OCI-LY3 (cell line): ENCODE measurements at regions not wholly inside any gene's neighbourhood (a gene's known extent, or its start where the extent isn't known, plus 50 kb on each side); places are given as distances from the start of the nearest gene placed in this dataset.

ENCODE experiments used
- H2AFZ ChIP-seq: fragments of 200-600, 300-600 bp; shearing (Covaris generic); 2 replicates; pipeline ENCODE4 v1.6.0; 2014; ENCODE audit warnings: antibody characterized with exemption, low read depth, low read length
- H3K27ac ChIP-seq: fragments of 200-600, 300-600 bp; sonication (generic); 2 replicates; pipeline ENCODE4 v1.5.1; 2014; ENCODE audit warnings: mild to moderate bottlenecking, low read length, moderate library complexity, mixed read lengths
- H3K27me3 ChIP-seq: fragments of 200-600, 300-600 bp; sonication (generic); 2 replicates; pipeline ENCODE4 v1.6.1; 2014; ENCODE audit warnings: low read depth, low read length, mixed read lengths
- H3K36me3 ChIP-seq: fragments of 200-600, 300-600 bp; sonication (generic); replicated peaks from 2 replicates; pipeline ENCODE3; 2014; ENCODE audit warnings: low read depth, low read length, mixed read lengths
- H3K4me1 ChIP-seq: fragments of 300-600, 200-600 bp; sonication (generic); 2 replicates; pipeline ENCODE4 v1.6.1; 2014; ENCODE audit warnings: low read length, mixed read lengths
- H3K4me2 ChIP-seq: fragments of 200-600, 300-600 bp; sonication (generic); 2 replicates; pipeline ENCODE4 v1.6.1; 2014; ENCODE audit warnings: low read length, mixed read lengths
- H3K4me3 ChIP-seq: fragments of 300-600, 200-600 bp; sonication (generic); 2 replicates; pipeline ENCODE4 v1.5.1; 2014; ENCODE audit warnings: antibody characterized with exemption, mild to moderate bottlenecking, low read length, moderate library complexity
- H3K79me2 ChIP-seq: fragments of 300-600, 200-600 bp; shearing (Covaris generic); 2 replicates; pipeline ENCODE4 v1.6.1; 2014; ENCODE audit warnings: mild to moderate bottlenecking, low read length, mixed read lengths
- H3K9ac ChIP-seq: fragments of 300-600, 200-600 bp; shearing (Covaris generic); 2 replicates; pipeline ENCODE4 v1.6.0; 2014; ENCODE audit warnings: mild to moderate bottlenecking, low read length, moderate library complexity
- H3K9me3 ChIP-seq: fragments of 200-600, 300-600 bp; shearing (Covaris generic); 2 replicates; pipeline ENCODE4 v1.6.1; 2014; ENCODE audit warnings: low read length, mixed read lengths; ENCODE audit not compliant: insufficient read depth
- H4K20me1 ChIP-seq: fragments of 200-600, 300-600 bp; sonication (generic); 2 replicates; pipeline ENCODE4 v1.6.1; 2016; ENCODE audit warnings: low read length, mixed read lengths; ENCODE audit not compliant: insufficient read depth
- EZH2phosphoT487 ChIP-seq: fragments of 200-600 bp; shearing (Covaris generic); IDR thresholded peaks from 2 replicates; pipeline ENCODE4 v1.6.1; 2018; ENCODE audit warnings: antibody characterized with exemption, mixed run types, low read depth
- TF ChIP-seq, protein P1 (sequence below): fragments of 200-600, 300-600 bp; sonication (generic); IDR thresholded peaks from 2 replicates; pipeline ENCODE4 v1.5.1; 2014; ENCODE audit warnings: antibody characterized with exemption, low read length, low read depth

DNA sequence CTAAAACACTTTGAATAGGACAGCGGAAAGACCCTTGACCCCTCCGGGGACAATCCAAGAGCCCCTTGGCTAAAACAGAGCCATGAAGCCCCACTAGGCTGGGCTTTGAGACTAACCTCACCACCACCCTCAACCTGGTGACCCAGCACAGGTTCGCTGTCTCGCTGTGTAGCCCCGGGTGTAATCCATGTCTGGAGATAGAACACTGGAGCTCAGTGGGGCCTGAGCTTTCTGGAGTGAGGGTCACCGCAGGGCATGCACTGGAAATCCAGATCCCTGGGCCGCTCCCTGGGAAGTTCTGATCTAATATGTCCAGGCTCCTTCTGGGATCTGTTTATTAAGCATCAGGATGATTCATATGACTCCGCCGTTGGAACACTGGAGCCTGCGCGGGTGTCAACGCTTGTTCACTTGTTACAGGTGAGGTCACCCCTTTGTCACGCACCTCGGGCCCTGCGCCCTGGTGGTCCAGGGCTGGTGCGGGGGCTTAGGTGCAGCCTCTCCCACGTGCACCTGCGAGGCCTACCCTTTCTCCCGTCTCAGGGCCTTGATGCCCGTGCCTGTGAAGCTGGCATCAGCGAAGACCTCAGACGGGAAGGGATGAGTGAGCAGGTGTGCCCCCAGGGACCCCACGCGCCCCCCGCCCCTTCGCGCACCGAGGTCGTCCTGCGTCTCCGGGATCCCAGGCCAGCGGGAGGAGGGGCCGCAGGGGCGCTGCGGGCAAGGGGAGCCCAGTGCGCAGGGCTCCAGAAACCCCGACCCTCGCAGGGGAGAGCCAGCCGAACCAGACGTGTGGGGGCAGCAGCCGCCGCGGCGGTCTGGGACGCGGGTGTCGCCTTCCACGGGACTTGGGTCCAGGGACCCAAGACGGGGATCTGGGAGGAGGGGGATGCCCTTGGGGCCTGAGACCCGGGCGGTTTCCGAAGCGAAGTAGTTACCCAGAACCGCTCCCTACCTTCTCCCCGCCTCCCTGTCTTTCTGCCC lies 224.1 kb upstream of the FOXF1 start:
- Histone ChIP-seq H3K27ac (no peak overlapping the region), H3K4me1 (no peaks in the 10 kb centered on the region), H3K79me2 (no peaks in the 10 kb centered on the region), H3K27me3 (peaks cover 34% of the 10 kb centered on the region), H3K4me3 (no peak overlapping the region), H3K36me3 (no peaks in the 10 kb centered on the region), H2AFZ (no peak overlapping the region), H4K20me1 (no peaks in the 10 kb centered on the region), H3K9ac (no peak overlapping the region), H3K9me3 (no peaks in the 10 kb centered on the region), H3K4me2 (no peak overlapping the region)
- TF ChIP-seq, protein P1, sequence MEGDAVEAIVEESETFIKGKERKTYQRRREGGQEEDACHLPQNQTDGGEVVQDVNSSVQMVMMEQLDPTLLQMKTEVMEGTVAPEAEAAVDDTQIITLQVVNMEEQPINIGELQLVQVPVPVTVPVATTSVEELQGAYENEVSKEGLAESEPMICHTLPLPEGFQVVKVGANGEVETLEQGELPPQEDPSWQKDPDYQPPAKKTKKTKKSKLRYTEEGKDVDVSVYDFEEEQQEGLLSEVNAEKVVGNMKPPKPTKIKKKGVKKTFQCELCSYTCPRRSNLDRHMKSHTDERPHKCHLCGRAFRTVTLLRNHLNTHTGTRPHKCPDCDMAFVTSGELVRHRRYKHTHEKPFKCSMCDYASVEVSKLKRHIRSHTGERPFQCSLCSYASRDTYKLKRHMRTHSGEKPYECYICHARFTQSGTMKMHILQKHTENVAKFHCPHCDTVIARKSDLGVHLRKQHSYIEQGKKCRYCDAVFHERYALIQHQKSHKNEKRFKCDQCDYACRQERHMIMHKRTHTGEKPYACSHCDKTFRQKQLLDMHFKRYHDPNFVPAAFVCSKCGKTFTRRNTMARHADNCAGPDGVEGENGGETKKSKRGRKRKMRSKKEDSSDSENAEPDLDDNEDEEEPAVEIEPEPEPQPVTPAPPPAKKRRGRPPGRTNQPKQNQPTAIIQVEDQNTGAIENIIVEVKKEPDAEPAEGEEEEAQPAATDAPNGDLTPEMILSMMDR: no peak
- TF ChIP-seq EZH2phosphoT487: no peak

DNA sequence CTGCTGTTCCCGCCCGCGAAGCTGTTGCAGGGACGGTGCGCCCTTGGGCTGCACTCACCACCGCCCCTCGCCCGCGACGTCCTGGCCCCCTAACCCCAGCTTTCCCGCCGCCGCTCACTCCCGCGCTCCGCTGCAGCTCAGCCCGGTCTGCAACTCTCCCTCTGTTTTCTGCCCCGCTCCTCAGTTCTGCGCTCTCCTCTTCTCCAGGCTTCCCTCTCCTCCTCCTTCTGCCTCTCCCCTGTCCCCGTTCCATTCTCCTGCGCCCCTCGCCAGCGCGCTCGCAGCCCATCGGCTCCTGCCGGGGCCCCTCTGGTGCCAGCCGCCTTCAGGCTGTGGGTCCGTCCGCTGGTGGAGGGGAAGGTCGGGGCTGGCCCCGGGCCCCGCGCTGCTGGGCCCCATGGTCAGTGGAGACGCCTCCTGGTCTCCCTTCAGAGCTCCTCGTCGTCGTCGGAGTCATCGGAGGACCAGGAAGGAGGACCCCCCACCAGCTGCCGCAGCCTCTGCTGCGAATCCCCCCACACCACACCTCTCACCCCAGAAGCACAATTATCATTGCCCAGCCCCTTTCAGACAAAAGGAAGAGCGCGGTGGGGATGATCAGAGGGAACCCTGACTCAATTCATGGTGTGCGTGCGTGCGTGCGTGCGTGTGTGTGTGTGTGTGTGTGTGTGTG lies 223.2 kb upstream of the FOXF1 start:
- H3K4me3 ChIP-seq: no peak overlapping the region
- no peaks in the 10 kb centered on the region for H3K36me3 ChIP-seq
- no peak overlapping the region for H3K4me2 ChIP-seq
- no peaks in the 10 kb centered on the region for H4K20me1 ChIP-seq
- no peak for TF ChIP-seq EZH2phosphoT487
- TF ChIP-seq, protein P1: no peak
- H3K79me2 ChIP-seq: no peaks in the 10 kb centered on the region
- no peak overlapping the region for H3K27ac ChIP-seq
- peaks cover 36% of the 10 kb centered on the region for H3K27me3 ChIP-seq
- no peaks in the 10 kb centered on the region for H3K9me3 ChIP-seq
- no peaks in the 10 kb centered on the region for H3K4me1 ChIP-seq
- H3K9ac ChIP-seq: no peak overlapping the region
- no peak overlapping the region for H2AFZ ChIP-seq

DNA sequence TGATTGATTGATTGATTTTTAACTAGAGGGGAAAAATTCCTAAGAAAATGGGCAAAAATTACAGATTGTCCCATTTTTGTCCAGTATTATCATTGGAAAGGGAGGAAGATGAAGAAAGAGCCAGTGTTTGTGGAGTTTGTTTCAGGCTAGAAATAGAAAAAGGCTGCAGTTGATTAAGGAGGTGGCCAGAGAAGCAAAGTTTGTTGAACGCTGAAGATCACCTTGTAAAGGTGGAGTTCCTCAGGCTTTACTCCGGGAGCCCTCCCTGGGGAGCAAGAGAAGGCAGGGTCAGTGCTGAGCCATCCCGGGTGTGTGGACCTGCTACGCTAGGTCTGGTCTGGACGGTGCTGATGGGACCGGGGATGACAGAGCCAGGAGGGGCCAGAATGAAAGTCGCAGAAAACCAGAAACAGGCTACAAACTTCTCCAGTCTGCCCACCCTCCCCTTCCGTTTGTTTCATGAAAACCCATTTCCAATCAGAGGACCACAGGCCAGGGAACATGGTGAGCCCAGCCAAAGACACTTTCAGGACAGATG lies 222.6 kb upstream of the FOXF1 start:
- Histone ChIP-seq H3K9ac (no peak overlapping the region), H3K9me3 (no peaks in the 10 kb centered on the region), H3K27ac (no peak overlapping the region), H3K4me1 (no peaks in the 10 kb centered on the region), H4K20me1 (no peaks in the 10 kb centered on the region), H3K79me2 (no peaks in the 10 kb centered on the region), H3K36me3 (no peaks in the 10 kb centered on the region), H3K4me2 (no peak overlapping the region), H3K27me3 (peaks cover 42% of the 10 kb centered on the region), H2AFZ (no peak overlapping the region), H3K4me3 (no peak overlapping the region)
- no peak for TF ChIP-seq EZH2phosphoT487
- TF ChIP-seq, protein P1: no peak
